HCT116 (cell line): ENCODE measurements at regions not wholly inside any gene's neighbourhood (a gene's known extent, or its start where the extent isn't known, plus 50 kb on each side); places are given as distances from the start of the nearest gene placed in this dataset.

Experiments used
- ATAC-seq: fragments of 200-7000 bp; cut with Tn5 transposase; 2 replicates; pipeline ENCODE4 v1.9.1; 2020; ENCODE audit warnings: mild to moderate bottlenecking, moderate library complexity
- BruUV-seq: library from RNA; stranded (reverse); fragments of 400-500 nt; replicated peaks from 2 replicates; lab custom pipeline; 2021; lab: Mats Ljungman, UMichigan
- CTCF ChIA-PET: fragments of 300-600 bp; sonication (Branson Sonifier 250); formaldehyde crosslinking; loops from one replicate; lab custom pipeline; 2021; ENCODE audit warnings: antibody characterized with exemption; lab: Charles Lee
- POLR2A ChIA-PET: fragments of 300-600, 350-600 bp; sonication (Branson Sonifier 250); formaldehyde crosslinking; loops from one replicate; lab custom pipeline; 2021; ENCODE audit warnings: antibody characterized with exemption; lab: Charles Lee
- RAD21 ChIA-PET, 2 experiments: fragments of 300-600 bp; sonication (Branson Sonifier 250); formaldehyde crosslinking; loops; one replicate each; lab custom pipeline; 2023; ENCODE audit warnings: low total read pairs in 2 of 2; ENCODE audit not compliant: uncharacterized antibody in 2 of 2, unreplicated experiment in 2 of 2, low non-redundant PET in 1 of 2; lab: Charles Lee
- DNase-seq: peaks from one replicate; pipeline ENCODE4 v3.0.0-alpha.2; 2010; ENCODE audit warnings: low read depth, low spot score
- H2AFZ ChIP-seq: fragments of 200-600 bp; shearing (Covaris generic), sonication (generic); 2 replicates; pipeline ENCODE4 v1.6.1; 2017; ENCODE audit warnings: low read depth, mixed run types, mixed read lengths, antibody characterized with exemption, low read length; ENCODE audit not compliant: poor library complexity, severe bottlenecking
- H3K27ac ChIP-seq: 2 replicates; pipeline ENCODE4 v1.5.1; 2012; ENCODE audit warnings: low read depth, low read length
- H3K27me3 ChIP-seq: fragments of 200-600 bp; sonication (generic); 2 replicates; pipeline ENCODE4 v1.6.1; 2016; ENCODE audit warnings: mixed run types, low read length, mixed read lengths; ENCODE audit not compliant: insufficient read depth
- H3K36me3 ChIP-seq, 2 experiments: fragments of 200-500 bp in 1 of 2; fragments of 200-600 bp in 1 of 2; sonication (Bioruptor generic) in 1 of 2; sonication (generic) in 1 of 2; 2 replicates each; pipeline versions ENCODE4 v1.5.1 to v1.6.1; 2014 to 2016; ENCODE audit warnings: low read length in 2 of 2, inconsistent platforms in 1 of 2, mixed read lengths in 1 of 2, mixed run types in 1 of 2; ENCODE audit not compliant: insufficient read depth in 2 of 2, control insufficient read depth in 1 of 2
- H3K4me1 ChIP-seq, 2 experiments: fragments of 200-600 bp in 1 of 2; sonication (generic) in 1 of 2; 2 replicates each; pipeline versions ENCODE4 v1.5.1 to v1.6.1; 2012 to 2017; ENCODE audit warnings: low read length in 2 of 2, inconsistent platforms in 1 of 2, mild to moderate bottlenecking in 1 of 2, mixed read lengths in 1 of 2, mixed run types in 1 of 2, moderate library complexity in 1 of 2; ENCODE audit not compliant: insufficient read depth in 2 of 2, control insufficient read depth in 1 of 2
- H3K4me2 ChIP-seq: fragments of 200-600 bp; sonication (generic); 2 replicates; pipeline ENCODE4 v1.6.1; 2017; ENCODE audit warnings: mixed run types, low read length, mixed read lengths
- H3K4me3 ChIP-seq, 2 experiments: fragments of 200-600 bp in 1 of 2; sonication (generic) in 1 of 2; replicated peaks in 1 of 2; 2 replicates each; pipeline ENCODE4 v1.5.1; 2011 to 2016; ENCODE audit warnings: low read length in 2 of 2, control low read depth in 1 of 2, low read depth in 1 of 2, mild to moderate bottlenecking in 1 of 2, mixed read lengths in 1 of 2, mixed run types in 1 of 2
- H3K79me2 ChIP-seq: fragments of 200-600 bp; sonication (generic); 2 replicates; pipeline ENCODE4 v1.6.1; 2017; ENCODE audit warnings: mild to moderate bottlenecking, mixed run types, low read length, moderate library complexity, mixed read lengths; ENCODE audit not compliant: insufficient read depth
- H3K9ac ChIP-seq: fragments of 200-600 bp; sonication (generic); 2 replicates; pipeline ENCODE4 v1.6.1; 2016; ENCODE audit warnings: low read length, mixed read lengths
- H3K9me2 ChIP-seq: fragments of 200-600 bp; sonication (generic), shearing (Covaris generic); 2 replicates; pipeline ENCODE4 v1.6.1; 2017; ENCODE audit warnings: mixed run types, mild to moderate bottlenecking, moderate library complexity; ENCODE audit not compliant: insufficient read depth
- H3K9me3 ChIP-seq, 2 experiments: fragments of 200-500 bp in 1 of 2; fragments of 200-600 bp in 1 of 2; sonication (Bioruptor generic) in 1 of 2; sonication (generic) in 1 of 2; 2 replicates each; pipeline ENCODE4 v1.6.1; 2014 to 2017; ENCODE audit warnings: low read length in 2 of 2, mixed read lengths in 2 of 2, inconsistent platforms in 1 of 2, low read depth in 1 of 2, mild to moderate bottlenecking in 1 of 2, mixed run types in 1 of 2, moderate library complexity in 1 of 2; ENCODE audit not compliant: control insufficient read depth in 1 of 2, insufficient read depth in 1 of 2
- H4K20me1 ChIP-seq: fragments of 200-600 bp; sonication (generic), shearing (Covaris generic); 2 replicates; pipeline ENCODE4 v1.6.1; 2017; ENCODE audit warnings: mixed run types, mild to moderate bottlenecking, moderate library complexity; ENCODE audit not compliant: insufficient read depth
- ATF3 ChIP-seq: IDR thresholded peaks from 2 replicates; pipeline ENCODE4 v1.6.1; 2012
- CTCF ChIP-seq, 3 experiments: fragments of 200-600 bp in 1 of 3; sonication (generic) in 1 of 3; IDR thresholded peaks in 2 of 3; conservative IDR thresholded peaks in 1 of 3; 2 replicates each; pipeline ENCODE4 v1.5.1; 2012 to 2017; ENCODE audit warnings: low read depth in 2 of 3, low read length in 2 of 3, antibody characterized with exemption in 1 of 3, borderline replicate concordance in 1 of 3, control low read depth in 1 of 3, mild to moderate bottlenecking in 1 of 3, mixed read lengths in 1 of 3, mixed run types in 1 of 3, moderate library complexity in 1 of 3; ENCODE audit not compliant: insufficient read depth in 1 of 3
- EZH2phosphoT487 ChIP-seq: fragments of 200-600 bp; IDR thresholded peaks from 2 replicates; pipeline ENCODE4 v1.6.1; 2018; ENCODE audit warnings: antibody characterized with exemption, borderline replicate concordance
- FOSL1 ChIP-seq: IDR thresholded peaks from 2 replicates; pipeline ENCODE4 v1.6.1; 2012; ENCODE audit warnings: low read depth
- RAD21 ChIP-seq: IDR thresholded peaks from 2 replicates; pipeline ENCODE4 v1.6.1; 2012; ENCODE audit warnings: low read depth, mild to moderate bottlenecking
- REST ChIP-seq: IDR thresholded peaks from 2 replicates; pipeline ENCODE4 v1.6.1; 2012; ENCODE audit warnings: low read depth
- SIN3A ChIP-seq: IDR thresholded peaks from 2 replicates; pipeline ENCODE4 v1.6.1; 2012; ENCODE audit warnings: low read depth
- SP1 ChIP-seq: IDR thresholded peaks from 2 replicates; pipeline ENCODE4 v1.6.1; 2012; ENCODE audit warnings: low read depth
- SRF ChIP-seq: IDR thresholded peaks from 2 replicates; pipeline ENCODE4 v1.6.1; 2012; ENCODE audit warnings: low read depth
- TCF7L2 ChIP-seq: IDR thresholded peaks from 2 replicates; pipeline ENCODE4 v1.7.0; 2011; ENCODE audit warnings: borderline replicate concordance, inconsistent platforms; ENCODE audit not compliant: insufficient read depth, insufficient read length; ENCODE audit errors: extremely low read depth
- YY1 ChIP-seq: IDR thresholded peaks from 2 replicates; pipeline ENCODE4 v1.6.1; 2011; ENCODE audit warnings: low read length, low read depth, moderate library complexity, mild to moderate bottlenecking; ENCODE audit not compliant: insufficient replicate concordance; ENCODE audit errors: extremely low read depth
- ZNF274 ChIP-seq: fragments of 200-500 bp; sonication (Bioruptor generic); IDR thresholded peaks from 2 replicates; pipeline ENCODE4 v1.6.1; 2014; ENCODE audit warnings: mild to moderate bottlenecking, low read depth, low read length, inconsistent platforms
- intact Hi-C: fragments of 100-400 bp; cut with micrococcal nuclease; formaldehyde crosslinking; loops from 2 replicates; pipeline ENCODE4 v1.10.0; 2022
- TF ChIP-seq, protein P1 (sequence below): IDR thresholded peaks from 2 replicates; pipeline ENCODE4 v1.6.1; 2011; ENCODE audit warnings: mild to moderate bottlenecking, low read length, moderate library complexity; ENCODE audit not compliant: insufficient replicate concordance; ENCODE audit errors: extremely low read depth

DNA sequence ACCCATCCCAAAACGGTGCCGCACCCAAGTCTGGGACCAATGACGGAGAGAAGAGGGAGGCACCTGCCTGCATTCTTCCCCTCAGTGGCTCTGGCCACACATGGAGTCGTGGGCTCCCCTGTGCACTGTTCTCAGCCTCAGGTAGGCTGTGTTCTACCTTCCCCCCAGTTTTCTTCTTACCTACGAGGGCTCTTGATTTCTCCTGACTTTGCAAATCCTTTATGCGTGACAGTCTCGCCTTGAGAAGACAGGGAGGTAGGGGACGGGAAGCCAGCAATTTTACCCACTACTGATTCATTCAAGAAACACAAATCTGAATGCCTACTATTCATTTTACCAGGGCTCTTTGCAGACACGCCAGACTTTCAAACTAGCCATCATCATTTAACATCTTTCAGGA is 261.3 kb upstream of the NSMCE3 start:
- RAD21 ChIA-PET: no interaction called here
- DNase-seq (no peak), ATAC-seq (no peak)
- CTCF ChIA-PET: no interaction called here
- TF ChIP-seq ATF3 (no peak), RAD21 (no peak), FOSL1 (no peak), EZH2phosphoT487 (no peak), SP1 (no peak), SIN3A (no peak), SRF (no peak), TCF7L2 (no peak), CTCF (IDR thresholded peaks at IDR 0.05 in 2 of 3, conservative IDR thresholded peaks at IDR 0.05 in 1 of 3; ENCODE audit: borderline replicate concordance in 1 of 3, insufficient read depth in 1 of 3, low read depth in 2 of 3, low read length in 2 of 3) (no peak), YY1 (no peak), ZNF274 (no peak), REST (no peak)
- TF ChIP-seq, protein P1, sequence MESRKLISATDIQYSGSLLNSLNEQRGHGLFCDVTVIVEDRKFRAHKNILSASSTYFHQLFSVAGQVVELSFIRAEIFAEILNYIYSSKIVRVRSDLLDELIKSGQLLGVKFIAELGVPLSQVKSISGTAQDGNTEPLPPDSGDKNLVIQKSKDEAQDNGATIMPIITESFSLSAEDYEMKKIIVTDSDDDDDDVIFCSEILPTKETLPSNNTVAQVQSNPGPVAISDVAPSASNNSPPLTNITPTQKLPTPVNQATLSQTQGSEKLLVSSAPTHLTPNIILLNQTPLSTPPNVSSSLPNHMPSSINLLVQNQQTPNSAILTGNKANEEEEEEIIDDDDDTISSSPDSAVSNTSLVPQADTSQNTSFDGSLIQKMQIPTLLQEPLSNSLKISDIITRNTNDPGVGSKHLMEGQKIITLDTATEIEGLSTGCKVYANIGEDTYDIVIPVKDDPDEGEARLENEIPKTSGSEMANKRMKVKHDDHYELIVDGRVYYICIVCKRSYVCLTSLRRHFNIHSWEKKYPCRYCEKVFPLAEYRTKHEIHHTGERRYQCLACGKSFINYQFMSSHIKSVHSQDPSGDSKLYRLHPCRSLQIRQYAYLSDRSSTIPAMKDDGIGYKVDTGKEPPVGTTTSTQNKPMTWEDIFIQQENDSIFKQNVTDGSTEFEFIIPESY: no peak
- H2AFZ ChIP-seq: no peak overlapping the region
- H3K4me3 ChIP-seq: no peak overlapping the region
- no TSS peak for BruUV-seq
- H3K4me2 ChIP-seq: no peak overlapping the region
- no peaks in the 10 kb centered on the region for H3K9me2 ChIP-seq
- intact Hi-C loops: no loop called here
- H3K9me3 ChIP-seq: no peaks in the 10 kb centered on the region
- no peak overlapping the region for H3K9ac ChIP-seq
- no peaks in the 10 kb centered on the region for H3K79me2 ChIP-seq
- no peak overlapping the region for H3K27ac ChIP-seq
- H3K27me3 ChIP-seq: peaks cover 11% of the 10 kb centered on the region; the same call in 1 of the 2 replicates
- no peaks in the 10 kb centered on the region for H4K20me1 ChIP-seq
- no peaks in the 10 kb centered on the region for H3K36me3 ChIP-seq
- no peaks in the 10 kb centered on the region for H3K4me1 ChIP-seq
- POLR2A ChIA-PET: no interaction called here
